Endothelial cell (in vitro differentiated cells): ENCODE measurements at regions not wholly inside any gene's neighbourhood (a gene's known extent, or its start where the extent isn't known, plus 50 kb on each side); places are given as distances from the start of the nearest gene placed in this dataset.

Source experiments
- DNase-seq: peaks from one replicate; pipeline ENCODE4 v3.0.0; 2021; ENCODE audit warnings: low spot score
- H3K27ac Mint-ChIP-seq: one replicate; pipeline ENCODE4 v1.8.0; 2021; ENCODE audit warnings: mixed read lengths, inconsistent platforms; ENCODE audit not compliant: unreplicated experiment
- H3K27me3 Mint-ChIP-seq: one replicate; pipeline ENCODE4 v1.8.0; 2021; ENCODE audit warnings: mild to moderate bottlenecking, moderate library complexity, mixed read lengths, inconsistent platforms; ENCODE audit not compliant: unreplicated experiment
- H3K36me3 Mint-ChIP-seq: one replicate; pipeline ENCODE4 v1.8.0; 2021; ENCODE audit warnings: mild to moderate bottlenecking, low read depth, mixed read lengths, inconsistent platforms; ENCODE audit not compliant: unreplicated experiment
- H3K4me1 Mint-ChIP-seq: one replicate; pipeline ENCODE4 v1.8.0; 2021; ENCODE audit warnings: mild to moderate bottlenecking, mixed read lengths, inconsistent platforms; ENCODE audit not compliant: unreplicated experiment
- H3K4me3 Mint-ChIP-seq: one replicate; pipeline ENCODE4 v1.8.0; 2021; ENCODE audit warnings: mild to moderate bottlenecking, mixed read lengths, inconsistent platforms; ENCODE audit not compliant: unreplicated experiment
- H3K9me3 Mint-ChIP-seq: one replicate; pipeline ENCODE4 v1.8.0; 2021; ENCODE audit warnings: mixed read lengths, inconsistent platforms; ENCODE audit not compliant: unreplicated experiment
- TF ChIP-seq, protein P1 (sequence below): fragments of 200-600 bp; sonication (generic); IDR thresholded peaks from one replicate; pipeline ENCODE4 v1.5.0; 2021; ENCODE audit warnings: antibody characterized with exemption; ENCODE audit not compliant: unreplicated experiment

GRCh38 chr5:114649878-114650277 is 288.0 kb downstream of the KCNN2 start:
- TF ChIP-seq, protein P1, sequence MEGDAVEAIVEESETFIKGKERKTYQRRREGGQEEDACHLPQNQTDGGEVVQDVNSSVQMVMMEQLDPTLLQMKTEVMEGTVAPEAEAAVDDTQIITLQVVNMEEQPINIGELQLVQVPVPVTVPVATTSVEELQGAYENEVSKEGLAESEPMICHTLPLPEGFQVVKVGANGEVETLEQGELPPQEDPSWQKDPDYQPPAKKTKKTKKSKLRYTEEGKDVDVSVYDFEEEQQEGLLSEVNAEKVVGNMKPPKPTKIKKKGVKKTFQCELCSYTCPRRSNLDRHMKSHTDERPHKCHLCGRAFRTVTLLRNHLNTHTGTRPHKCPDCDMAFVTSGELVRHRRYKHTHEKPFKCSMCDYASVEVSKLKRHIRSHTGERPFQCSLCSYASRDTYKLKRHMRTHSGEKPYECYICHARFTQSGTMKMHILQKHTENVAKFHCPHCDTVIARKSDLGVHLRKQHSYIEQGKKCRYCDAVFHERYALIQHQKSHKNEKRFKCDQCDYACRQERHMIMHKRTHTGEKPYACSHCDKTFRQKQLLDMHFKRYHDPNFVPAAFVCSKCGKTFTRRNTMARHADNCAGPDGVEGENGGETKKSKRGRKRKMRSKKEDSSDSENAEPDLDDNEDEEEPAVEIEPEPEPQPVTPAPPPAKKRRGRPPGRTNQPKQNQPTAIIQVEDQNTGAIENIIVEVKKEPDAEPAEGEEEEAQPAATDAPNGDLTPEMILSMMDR: no peak
- Mint-ChIP-seq H3K27ac (no peak overlapping the region), H3K9me3 (no peaks in the 10 kb centered on the region), H3K27me3 (peaks cover 2% of the 10 kb centered on the region), H3K4me1 (no peaks in the 10 kb centered on the region), H3K36me3 (no peaks in the 10 kb centered on the region), H3K4me3 (no peak overlapping the region)
- no peak for DNase-seq

GRCh38 chr5:114648940-114649339 is 287.1 kb downstream of the KCNN2 start:
- Mint-ChIP-seq H3K9me3 (no peaks in the 10 kb centered on the region), H3K27me3 (peaks cover 2% of the 10 kb centered on the region), H3K36me3 (no peaks in the 10 kb centered on the region), H3K4me3 (no peak overlapping the region), H3K27ac (no peak overlapping the region), H3K4me1 (no peaks in the 10 kb centered on the region)
- DNase-seq: no peak
- TF ChIP-seq, protein P1: no peak

DNA sequence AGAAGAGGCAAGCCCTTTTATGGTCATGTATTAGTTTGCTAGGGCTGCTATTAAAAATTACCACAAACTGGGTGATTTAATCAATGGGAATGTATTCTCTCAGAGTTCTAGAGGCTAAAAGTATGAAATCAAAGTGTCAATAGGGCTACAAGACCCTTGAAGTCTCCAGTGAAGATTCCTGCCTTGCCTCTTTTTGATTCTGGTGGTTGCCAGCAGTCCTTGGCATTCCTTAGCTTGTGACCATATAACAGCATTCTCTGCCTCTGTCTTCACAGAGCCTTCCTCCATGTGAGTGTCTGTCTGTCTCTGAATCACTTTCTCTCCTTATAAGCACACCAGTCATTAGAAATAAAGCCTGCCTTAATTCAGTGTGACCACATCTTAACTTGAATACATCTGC is 282.7 kb downstream of the KCNN2 start:
- H3K4me3 Mint-ChIP-seq: no peak overlapping the region
- no peaks in the 10 kb centered on the region for H3K9me3 Mint-ChIP-seq
- no peaks in the 10 kb centered on the region for H3K4me1 Mint-ChIP-seq
- no peaks in the 10 kb centered on the region for H3K36me3 Mint-ChIP-seq
- H3K27ac Mint-ChIP-seq: no peak overlapping the region
- no peak for DNase-seq
- peaks cover 2% of the 10 kb centered on the region for H3K27me3 Mint-ChIP-seq
- TF ChIP-seq, protein P1: no peak

DNA sequence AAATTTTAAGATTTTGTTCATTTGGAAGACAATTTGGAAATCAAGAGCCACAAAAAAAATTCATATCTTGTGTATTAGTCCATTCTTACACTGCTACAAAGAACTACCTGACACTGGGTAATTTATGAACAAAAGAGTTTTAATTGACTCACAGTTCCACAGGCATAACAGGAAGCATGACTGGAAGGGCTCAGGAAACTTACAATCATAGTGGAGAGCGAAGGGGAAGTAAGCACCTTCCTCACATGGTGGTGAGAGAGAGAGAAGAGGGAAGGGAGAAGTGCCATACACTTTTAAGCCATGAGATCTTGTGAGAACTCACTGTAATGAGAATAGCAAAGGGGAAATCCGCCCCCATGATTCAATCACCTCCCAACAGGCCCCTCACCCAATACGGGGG is 274.4 kb downstream of the KCNN2 start:
- Mint-ChIP-seq H3K9me3 (no peaks in the 10 kb centered on the region), H3K36me3 (no peaks in the 10 kb centered on the region), H3K4me3 (no peak overlapping the region), H3K27ac (peak overlapping the region; percentile 5), H3K4me1 (peaks cover 7% of the 10 kb centered on the region), H3K27me3 (no peaks in the 10 kb centered on the region)
- TF ChIP-seq, protein P1: no peak
- DNase-seq: no peak

DNA sequence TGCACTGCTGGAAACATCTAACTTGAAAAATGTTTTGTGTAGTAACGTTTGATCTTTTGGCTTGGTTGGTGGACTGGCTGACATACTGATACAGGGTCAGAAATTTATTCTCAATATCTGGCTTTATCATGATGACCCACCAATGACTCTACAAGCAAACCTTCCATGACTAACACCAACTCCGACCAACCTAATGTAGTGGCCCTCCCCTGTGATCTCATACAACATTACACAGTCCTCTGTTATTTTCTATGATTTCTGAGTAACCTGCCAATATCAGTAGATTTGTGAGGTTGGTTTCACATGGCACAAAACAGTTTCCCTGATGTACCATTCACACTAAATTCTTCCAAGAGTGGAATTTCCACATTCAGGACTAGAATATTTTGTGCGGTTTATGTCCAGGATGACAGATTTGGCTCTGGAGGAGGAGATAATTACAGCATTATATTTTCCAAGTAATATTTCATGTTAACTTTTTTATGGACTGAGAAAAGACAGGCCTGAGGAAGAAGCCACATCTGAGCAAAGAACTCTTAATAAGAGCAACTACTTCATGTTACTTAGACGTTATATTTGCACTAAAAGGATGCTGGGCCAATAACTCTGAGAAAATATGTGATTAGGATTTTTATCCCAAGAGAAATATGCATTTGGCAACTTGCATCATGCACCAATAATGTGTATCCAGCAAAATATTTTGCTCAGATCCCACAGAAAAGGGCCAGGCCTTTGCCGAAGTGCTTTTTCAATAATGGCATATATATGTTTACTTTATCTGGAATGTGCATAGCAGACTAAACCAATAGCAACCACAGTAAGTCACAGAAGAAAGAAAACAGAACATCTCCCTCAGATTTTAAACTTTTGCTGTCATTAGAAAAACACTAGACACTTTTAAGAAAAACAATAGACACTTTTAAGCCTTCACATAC is 273.4 kb downstream of the KCNN2 start:
- TF ChIP-seq, protein P1: no peak
- no peak for DNase-seq
- Mint-ChIP-seq H3K4me3 (no peak overlapping the region), H3K9me3 (no peaks in the 10 kb centered on the region), H3K27me3 (no peaks in the 10 kb centered on the region), H3K27ac (no peak overlapping the region), H3K4me1 (peaks cover 7% of the 10 kb centered on the region), H3K36me3 (no peaks in the 10 kb centered on the region)
